ENCODE measurements at regions not wholly inside any gene's neighbourhood (a gene's known extent, or its start where the extent isn't known, plus 50 kb on each side); places are given as distances from the start of the nearest gene placed in this dataset.

DNA sequence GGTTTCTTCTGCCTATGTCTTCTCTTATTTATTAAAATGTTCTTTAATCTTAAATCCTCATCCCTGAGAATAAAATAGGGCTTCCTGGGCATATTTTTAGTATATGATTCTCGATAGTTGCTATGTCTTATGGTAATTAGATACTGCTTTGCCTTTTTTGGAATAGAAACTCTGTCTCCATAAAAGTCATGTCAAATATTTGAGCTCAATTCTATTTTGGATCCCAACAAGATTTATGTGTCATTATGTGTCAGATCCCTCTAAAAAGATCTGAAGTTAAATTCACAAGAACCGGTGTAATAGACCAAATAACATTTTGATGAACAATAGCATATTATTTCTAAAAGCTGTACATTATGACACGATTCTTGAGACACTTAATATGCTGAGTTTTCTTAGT, 312.5 kb upstream of the PDE3A start:
- Histone ChIP-seq H3K36me3 (replicated peaks in 1 of 2; ENCODE audit: control extremely low read depth in 1 of 2, control insufficient read depth in 1 of 2, extremely low read depth in 1 of 2, insufficient read depth in 2 of 2, low read length in 1 of 2) (no peaks in the 10 kb centered on the region), H3K27ac (ENCODE audit: low read length in 2 of 2) (no peak overlapping the region), H3K4me2 (replicated peaks; ENCODE audit: low read depth, low read length, poor library complexity, severe bottlenecking) (no peak overlapping the region), H4K20me1 (ENCODE audit: control insufficient read depth, insufficient read depth, low read length, poor library complexity, severe bottlenecking) (no peaks in the 10 kb centered on the region), H3K9ac (ENCODE audit: low read length) (no peak overlapping the region), H3K9me3 (ENCODE audit: control extremely low read depth in 1 of 3, control insufficient read depth in 2 of 3, insufficient read depth in 1 of 3, low read length in 2 of 3) (peaks cover 0 to 4% (median 2%) of the 10 kb centered on the region in 3 donors), H3K4me3 (ENCODE audit: control extremely low read depth in 1 of 5, extremely low read depth in 1 of 5, insufficient read depth in 1 of 5, low read depth in 2 of 5, low read length in 4 of 5) (no peak overlapping the region), H3K4me1 (ENCODE audit: control insufficient read depth in 2 of 2, insufficient read depth in 2 of 2, low read length in 2 of 2) (no peaks in the 10 kb centered on the region), H3K27me3 (replicated peaks in 1 of 4; ENCODE audit: control extremely low read depth in 1 of 4, control insufficient read depth in 3 of 4, insufficient read depth in 4 of 4, low read length in 3 of 4) (no peaks in the 10 kb centered on the region), H2AFZ (ENCODE audit: insufficient read depth, low read depth, low read length, poor library complexity, severe bottlenecking) (no peak overlapping the region), H3K79me2 (ENCODE audit: control insufficient read depth, insufficient read depth, low read length) (no peaks in the 10 kb centered on the region)
- Mint-ChIP-seq H3K4me3 (no peak overlapping the region), H3K27me3 (no peaks in the 10 kb centered on the region), H3K9me3 (ENCODE audit: insufficient read depth) (peaks cover 3% of the 10 kb centered on the region), H3K27ac (no peak overlapping the region), H3K4me1 (no peaks in the 10 kb centered on the region)
- DNase-seq, result no peak
- WGBS (ENCODE audit: insufficient coverage), result no CpG with 5 or more reads among the region's 3 CpGs
- CTCF ChIA-PET, result no interaction called here
- intact Hi-C loops (cut with micrococcal nuclease), result no loop called here
- no peak for ATAC-seq (ENCODE audit: low read depth)
- no peak for TF ChIP-seq EZH2 (IDR thresholded peaks at IDR 0.05; ENCODE audit: borderline replicate concordance, insufficient read depth, low read depth, low read length, poor library complexity, severe bottlenecking)
- TF ChIP-seq, protein P1, sequence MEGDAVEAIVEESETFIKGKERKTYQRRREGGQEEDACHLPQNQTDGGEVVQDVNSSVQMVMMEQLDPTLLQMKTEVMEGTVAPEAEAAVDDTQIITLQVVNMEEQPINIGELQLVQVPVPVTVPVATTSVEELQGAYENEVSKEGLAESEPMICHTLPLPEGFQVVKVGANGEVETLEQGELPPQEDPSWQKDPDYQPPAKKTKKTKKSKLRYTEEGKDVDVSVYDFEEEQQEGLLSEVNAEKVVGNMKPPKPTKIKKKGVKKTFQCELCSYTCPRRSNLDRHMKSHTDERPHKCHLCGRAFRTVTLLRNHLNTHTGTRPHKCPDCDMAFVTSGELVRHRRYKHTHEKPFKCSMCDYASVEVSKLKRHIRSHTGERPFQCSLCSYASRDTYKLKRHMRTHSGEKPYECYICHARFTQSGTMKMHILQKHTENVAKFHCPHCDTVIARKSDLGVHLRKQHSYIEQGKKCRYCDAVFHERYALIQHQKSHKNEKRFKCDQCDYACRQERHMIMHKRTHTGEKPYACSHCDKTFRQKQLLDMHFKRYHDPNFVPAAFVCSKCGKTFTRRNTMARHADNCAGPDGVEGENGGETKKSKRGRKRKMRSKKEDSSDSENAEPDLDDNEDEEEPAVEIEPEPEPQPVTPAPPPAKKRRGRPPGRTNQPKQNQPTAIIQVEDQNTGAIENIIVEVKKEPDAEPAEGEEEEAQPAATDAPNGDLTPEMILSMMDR (IDR thresholded peaks at IDR 0.05), result no peak
- POLR2A ChIA-PET, result no interaction called here

DNA sequence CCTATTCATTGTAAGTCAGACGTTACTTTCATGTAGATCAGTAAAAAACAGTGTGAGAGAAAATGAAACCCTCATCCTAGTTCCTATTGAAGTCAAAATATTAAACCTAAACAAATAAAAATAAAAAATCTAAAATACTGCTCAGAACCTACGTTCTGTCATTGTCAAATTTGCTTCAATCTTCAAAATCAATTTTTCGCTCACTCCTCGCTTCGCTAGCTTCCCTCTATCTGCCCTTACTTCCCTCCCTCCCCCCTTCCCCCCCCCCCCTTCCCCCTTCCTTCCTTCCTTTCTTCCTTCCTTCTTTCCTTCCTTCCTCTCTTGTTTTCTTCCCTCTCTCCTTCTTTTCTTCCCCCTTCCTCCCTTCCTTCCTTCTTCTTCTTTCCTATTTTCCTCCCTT, 310.9 kb upstream of the PDE3A start:
- H3K4me3 ChIP-seq (ENCODE audit: control extremely low read depth in 1 of 5, extremely low read depth in 1 of 5, insufficient read depth in 1 of 5, low read depth in 2 of 5, low read length in 4 of 5), result no peak overlapping the region
- Mint-ChIP-seq H3K4me3 (no peak overlapping the region), H3K9me3 (ENCODE audit: insufficient read depth) (peaks cover 3% of the 10 kb centered on the region), H3K27ac (no peak overlapping the region), H3K27me3 (no peaks in the 10 kb centered on the region), H3K4me1 (no peaks in the 10 kb centered on the region)
- no peaks in the 10 kb centered on the region for H3K4me1 ChIP-seq (ENCODE audit: control insufficient read depth in 2 of 2, insufficient read depth in 2 of 2, low read length in 2 of 2)
- TF ChIP-seq, protein P1 (IDR thresholded peaks at IDR 0.05), result no peak
- TF ChIP-seq EZH2 (IDR thresholded peaks at IDR 0.05; ENCODE audit: borderline replicate concordance, insufficient read depth, low read depth, low read length, poor library complexity, severe bottlenecking), result no peak
- H3K9ac ChIP-seq (ENCODE audit: low read length), result no peak overlapping the region
- DNase-seq (no peak), ATAC-seq (ENCODE audit: low read depth) (no peak)
- no peak overlapping the region for H3K4me2 ChIP-seq (replicated peaks; ENCODE audit: low read depth, low read length, poor library complexity, severe bottlenecking)
- H3K79me2 ChIP-seq (ENCODE audit: control insufficient read depth, insufficient read depth, low read length), result no peaks in the 10 kb centered on the region
- no peaks in the 10 kb centered on the region for H3K27me3 ChIP-seq (replicated peaks in 1 of 4; ENCODE audit: control extremely low read depth in 1 of 4, control insufficient read depth in 3 of 4, insufficient read depth in 4 of 4, low read length in 3 of 4)
- H3K27ac ChIP-seq (ENCODE audit: low read length in 2 of 2), result no peak overlapping the region
- H4K20me1 ChIP-seq (ENCODE audit: control insufficient read depth, insufficient read depth, low read length, poor library complexity, severe bottlenecking), result no peaks in the 10 kb centered on the region
- H3K9me3 ChIP-seq (ENCODE audit: control extremely low read depth in 1 of 3, control insufficient read depth in 2 of 3, insufficient read depth in 1 of 3, low read length in 2 of 3), result peaks cover 0 to 2% (median 0%) of the 10 kb centered on the region in 3 donors
- ChIA-PET POLR2A (no interaction called here), CTCF (no interaction called here)
- H2AFZ ChIP-seq (ENCODE audit: insufficient read depth, low read depth, low read length, poor library complexity, severe bottlenecking), result no peak overlapping the region
- intact Hi-C loops (cut with micrococcal nuclease), result no loop called here
- H3K36me3 ChIP-seq (replicated peaks in 1 of 2; ENCODE audit: control extremely low read depth in 1 of 2, control insufficient read depth in 1 of 2, extremely low read depth in 1 of 2, insufficient read depth in 2 of 2, low read length in 1 of 2), result no peaks in the 10 kb centered on the region
- no CpG with 5 or more reads among the region's 5 CpGs for WGBS (ENCODE audit: insufficient coverage)

Data from B cell (primary cell).